ENCODE measurements at regions not wholly inside any gene's neighbourhood (a gene's known extent, or its start where the extent isn't known, plus 50 kb on each side); places are given as distances from the start of the nearest gene placed in this dataset.

GRCh38 chr11:95688501-95689222 is 100.9 kb downstream of the FAM76B start:
- Histone ChIP-seq H3K23me2 (ENCODE audit: insufficient read length, low read depth, low read length, poor library complexity, severe bottlenecking) (no peaks in the 10 kb centered on the region), H2BK5ac (ENCODE audit: insufficient read length, low read length) (no peak overlapping the region), H2AK5ac (ENCODE audit: insufficient read length, low read length) (no peak overlapping the region), H3K14ac (ENCODE audit: insufficient read depth, low read length) (no peak overlapping the region), H4K91ac (ENCODE audit: insufficient read length, low read depth, low read length) (no peak overlapping the region), H2AFZ (ENCODE audit: low read length) (no peak overlapping the region), H2BK12ac (ENCODE audit: insufficient read length, low read depth, low read length) (no peak overlapping the region), H3K23ac (ENCODE audit: insufficient read length, low read depth, low read length) (no peak overlapping the region), H3K9ac (ENCODE audit: extremely low read depth, insufficient read length, low read length) (no peak overlapping the region), H3K79me2 (ENCODE audit: insufficient read depth, low read length) (no peaks in the 10 kb centered on the region), H3K18ac (ENCODE audit: insufficient read length, low read depth, low read length) (no peak overlapping the region), H3K4me2 (ENCODE audit: insufficient read depth, insufficient read length, low read length) (no peak overlapping the region), H2BK15ac (ENCODE audit: low read depth, low read length) (no peak overlapping the region), H3T11ph (ENCODE audit: low read length) (no peak overlapping the region), H3K4me1 (ENCODE audit: insufficient read depth, low read length) (no peaks in the 10 kb centered on the region), H4K5ac (ENCODE audit: insufficient read length, low read depth, low read length) (no peak overlapping the region), H2BK20ac (ENCODE audit: low read depth, low read length, poor library complexity, severe bottlenecking) (no peak overlapping the region), H3K56ac (ENCODE audit: insufficient read length, low read depth, low read length) (no peak overlapping the region), H2BK120ac (ENCODE audit: low read depth, low read length, poor library complexity, severe bottlenecking) (no peak overlapping the region), H3K27me3 (ENCODE audit: insufficient read depth, low read length) (no peaks in the 10 kb centered on the region), H3K27ac (ENCODE audit: insufficient read length, low read depth, low read length) (no peak overlapping the region), H3K79me1 (ENCODE audit: insufficient read depth, low read depth, low read length, poor library complexity, severe bottlenecking) (no peaks in the 10 kb centered on the region), H4K8ac (replicated peaks; ENCODE audit: insufficient read length, low read depth, low read length) (no peak overlapping the region), H3K9me3 (ENCODE audit: control insufficient read depth, low read depth, low read length) (no peaks in the 10 kb centered on the region), H4K20me1 (ENCODE audit: control insufficient read depth, insufficient read depth, insufficient read length) (no peaks in the 10 kb centered on the region), H3K4ac (ENCODE audit: low read depth, low read length) (no peak overlapping the region)
- no peak overlapping the region for H3K27ac Mint-ChIP-seq
- no peaks in the 10 kb centered on the region for H3K9me3 Mint-ChIP-seq
- WGBS (ENCODE audit: extremely low coverage, insufficient read length, low lambda C conversion rate) = no CpG with 5 or more reads among the region's 7 CpGs
- no peaks in the 10 kb centered on the region; the same call in 1 of the 2 replicates for H3K27me3 Mint-ChIP-seq (ENCODE audit: low read depth)
- TF ChIP-seq CTCF (conservative IDR thresholded peaks at IDR 0.05) = no peak
- no peak overlapping the region for H3K4me3 Mint-ChIP-seq
- H3K4me1 Mint-ChIP-seq = no peaks in the 10 kb centered on the region
- H3K36me3 Mint-ChIP-seq (ENCODE audit: insufficient read depth in 1 of 3, low read depth in 3 of 3) = no peaks in the 10 kb centered on the region
- no peak for DNase-seq
